Glutamatergic neuron (in vitro differentiated cells): ENCODE measurements at regions not wholly inside any gene's neighbourhood (a gene's known extent, or its start where the extent isn't known, plus 50 kb on each side); places are given as distances from the start of the nearest gene placed in this dataset.

ENCODE experiments used
- DNase-seq: peaks from one replicate; pipeline ENCODE4 v3.0.0; 2022
- H3K27ac Mint-ChIP-seq: one replicate; pipeline ENCODE4 v1.8.0; 2020; ENCODE audit warnings: mild to moderate bottlenecking, mixed read lengths, inconsistent platforms; ENCODE audit not compliant: unreplicated experiment
- H3K27me3 Mint-ChIP-seq: one replicate; pipeline ENCODE4 v1.8.0; 2020; ENCODE audit warnings: mild to moderate bottlenecking, moderate library complexity, mixed read lengths, inconsistent platforms; ENCODE audit not compliant: unreplicated experiment
- H3K36me3 Mint-ChIP-seq: one replicate; pipeline ENCODE4 v1.8.0; 2020; ENCODE audit warnings: mild to moderate bottlenecking, mixed read lengths, inconsistent platforms; ENCODE audit not compliant: unreplicated experiment
- H3K4me1 Mint-ChIP-seq: one replicate; pipeline ENCODE4 v1.8.0; 2020; ENCODE audit warnings: mild to moderate bottlenecking, low read depth, mixed read lengths, inconsistent platforms; ENCODE audit not compliant: unreplicated experiment
- H3K4me3 Mint-ChIP-seq: one replicate; pipeline ENCODE4 v1.8.0; 2020; ENCODE audit warnings: mild to moderate bottlenecking, mixed read lengths, inconsistent platforms; ENCODE audit not compliant: unreplicated experiment
- H3K9me3 Mint-ChIP-seq: one replicate; pipeline ENCODE4 v1.8.0; 2020; ENCODE audit warnings: mild to moderate bottlenecking, moderate library complexity, mixed read lengths, inconsistent platforms; ENCODE audit not compliant: unreplicated experiment
- TF ChIP-seq, protein P1 (sequence below): fragments of 200-600 bp; sonication (generic); IDR thresholded peaks from one replicate; pipeline ENCODE4 v1.5.0; 2021; ENCODE audit not compliant: partially characterized antibody, unreplicated experiment

DNA sequence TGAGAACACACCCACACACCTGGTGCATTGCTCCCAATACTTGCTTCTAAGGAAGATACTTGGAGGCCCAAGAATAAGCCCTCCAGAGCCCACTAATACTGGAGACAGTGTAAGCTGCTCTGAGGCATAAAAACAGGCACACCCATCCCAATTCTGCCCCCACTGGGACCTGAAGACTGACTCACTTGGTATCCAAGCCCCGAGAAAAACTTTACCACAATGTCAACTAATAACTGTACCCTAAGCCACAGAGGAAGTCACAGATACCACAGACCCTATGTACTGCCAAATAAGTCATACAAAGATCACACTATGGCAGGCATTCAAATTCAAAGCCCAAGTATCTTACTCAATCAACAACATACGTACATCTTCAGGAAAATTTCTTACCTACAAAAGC lies 398.2 kb upstream of the SPANXN1 start:
- Mint-ChIP-seq H3K4me3 (no peak overlapping the region), H3K4me1 (no peaks in the 10 kb centered on the region), H3K9me3 (no peaks in the 10 kb centered on the region), H3K27me3 (no peaks in the 10 kb centered on the region), H3K36me3 (no peaks in the 10 kb centered on the region), H3K27ac (no peak overlapping the region)
- TF ChIP-seq, protein P1, sequence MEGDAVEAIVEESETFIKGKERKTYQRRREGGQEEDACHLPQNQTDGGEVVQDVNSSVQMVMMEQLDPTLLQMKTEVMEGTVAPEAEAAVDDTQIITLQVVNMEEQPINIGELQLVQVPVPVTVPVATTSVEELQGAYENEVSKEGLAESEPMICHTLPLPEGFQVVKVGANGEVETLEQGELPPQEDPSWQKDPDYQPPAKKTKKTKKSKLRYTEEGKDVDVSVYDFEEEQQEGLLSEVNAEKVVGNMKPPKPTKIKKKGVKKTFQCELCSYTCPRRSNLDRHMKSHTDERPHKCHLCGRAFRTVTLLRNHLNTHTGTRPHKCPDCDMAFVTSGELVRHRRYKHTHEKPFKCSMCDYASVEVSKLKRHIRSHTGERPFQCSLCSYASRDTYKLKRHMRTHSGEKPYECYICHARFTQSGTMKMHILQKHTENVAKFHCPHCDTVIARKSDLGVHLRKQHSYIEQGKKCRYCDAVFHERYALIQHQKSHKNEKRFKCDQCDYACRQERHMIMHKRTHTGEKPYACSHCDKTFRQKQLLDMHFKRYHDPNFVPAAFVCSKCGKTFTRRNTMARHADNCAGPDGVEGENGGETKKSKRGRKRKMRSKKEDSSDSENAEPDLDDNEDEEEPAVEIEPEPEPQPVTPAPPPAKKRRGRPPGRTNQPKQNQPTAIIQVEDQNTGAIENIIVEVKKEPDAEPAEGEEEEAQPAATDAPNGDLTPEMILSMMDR = no peak
- no peak for DNase-seq

GRCh38 chrX:144896323-144896722 lies 351.0 kb upstream of the SPANXN1 start:
- no peak overlapping the region for H3K27ac Mint-ChIP-seq
- no peaks in the 10 kb centered on the region for H3K36me3 Mint-ChIP-seq
- H3K27me3 Mint-ChIP-seq = peaks cover 1% of the 10 kb centered on the region
- H3K9me3 Mint-ChIP-seq = no peaks in the 10 kb centered on the region
- H3K4me1 Mint-ChIP-seq = no peaks in the 10 kb centered on the region
- no peak overlapping the region for H3K4me3 Mint-ChIP-seq
- TF ChIP-seq, protein P1 = peak; percentile 59
- no peak for DNase-seq

GRCh38 chrX:144901521-144901920 lies 345.8 kb upstream of the SPANXN1 start:
- TF ChIP-seq, protein P1 = no peak
- no peaks in the 10 kb centered on the region for H3K4me1 Mint-ChIP-seq
- no peaks in the 10 kb centered on the region for H3K36me3 Mint-ChIP-seq
- DNase-seq = no peak
- H3K4me3 Mint-ChIP-seq = no peak overlapping the region
- H3K9me3 Mint-ChIP-seq = no peaks in the 10 kb centered on the region
- H3K27me3 Mint-ChIP-seq = no peaks in the 10 kb centered on the region
- H3K27ac Mint-ChIP-seq = no peak overlapping the region

- DNase-seq = no peak
- H3K4me3 Mint-ChIP-seq = no peak overlapping the region
- H3K9me3 Mint-ChIP-seq = peaks cover 1% of the 10 kb centered on the region
- no peak overlapping the region for H3K27ac Mint-ChIP-seq
- TF ChIP-seq, protein P1 = no peak
- no peaks in the 10 kb centered on the region for H3K36me3 Mint-ChIP-seq
- no peaks in the 10 kb centered on the region for H3K4me1 Mint-ChIP-seq
- no peaks in the 10 kb centered on the region for H3K27me3 Mint-ChIP-seq
Measured at GRCh38 chrX:144916785-144917184, 330.5 kb upstream of the SPANXN1 start.

GRCh38 chrX:144918936-144919335 lies 328.4 kb upstream of the SPANXN1 start:
- peaks cover 1% of the 10 kb centered on the region for H3K9me3 Mint-ChIP-seq
- H3K27me3 Mint-ChIP-seq = no peaks in the 10 kb centered on the region
- TF ChIP-seq, protein P1 = no peak
- no peak overlapping the region for H3K4me3 Mint-ChIP-seq
- no peaks in the 10 kb centered on the region for H3K4me1 Mint-ChIP-seq
- DNase-seq = no peak
- no peak overlapping the region for H3K27ac Mint-ChIP-seq
- H3K36me3 Mint-ChIP-seq = no peaks in the 10 kb centered on the region
